HG03108 (cell line): ENCODE measurements at regions not wholly inside any gene's neighbourhood (a gene's known extent, or its start where the extent isn't known, plus 50 kb on each side); places are given as distances from the start of the nearest gene placed in this dataset.

Experiments used
- ATAC-seq: cut with Tn5 transposase; IDR thresholded peaks from one replicate; pipeline ENCODE4 v1.9.1; 2021; ENCODE audit warnings: moderate library complexity; ENCODE audit not compliant: unreplicated experiment

GRCh38 chr10:88125766-88126165 is 262.3 kb downstream of the PTEN start:
- no peak for ATAC-seq

DNA sequence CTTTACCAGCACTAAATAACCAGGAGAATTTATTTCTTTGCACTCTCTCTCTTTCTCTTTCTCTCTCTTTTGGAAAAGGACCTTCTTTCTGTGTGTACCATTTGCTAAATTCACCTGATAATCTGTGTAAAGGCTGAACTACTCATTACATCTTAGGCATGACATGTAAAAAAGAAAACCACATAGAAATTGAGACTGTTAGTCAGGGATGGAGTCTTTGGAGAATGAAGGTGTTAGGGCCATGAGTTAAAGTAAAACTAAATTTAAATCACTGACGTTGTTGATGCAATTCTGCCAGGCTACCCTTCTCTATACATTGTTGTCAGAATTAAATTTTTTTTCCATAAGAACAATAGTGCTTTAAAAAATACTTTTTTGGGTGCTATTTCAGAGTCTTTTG is 263.3 kb downstream of the PTEN start:
- no peak for ATAC-seq

GRCh38 chr10:88127269-88127668 is 263.8 kb downstream of the PTEN start:
- no peak for ATAC-seq

GRCh38 chr10:88127766-88128165 is 264.3 kb downstream of the PTEN start:
- ATAC-seq = no peak

GRCh38 chr10:88129013-88129412 is 265.6 kb downstream of the PTEN start:
- no peak for ATAC-seq

DNA sequence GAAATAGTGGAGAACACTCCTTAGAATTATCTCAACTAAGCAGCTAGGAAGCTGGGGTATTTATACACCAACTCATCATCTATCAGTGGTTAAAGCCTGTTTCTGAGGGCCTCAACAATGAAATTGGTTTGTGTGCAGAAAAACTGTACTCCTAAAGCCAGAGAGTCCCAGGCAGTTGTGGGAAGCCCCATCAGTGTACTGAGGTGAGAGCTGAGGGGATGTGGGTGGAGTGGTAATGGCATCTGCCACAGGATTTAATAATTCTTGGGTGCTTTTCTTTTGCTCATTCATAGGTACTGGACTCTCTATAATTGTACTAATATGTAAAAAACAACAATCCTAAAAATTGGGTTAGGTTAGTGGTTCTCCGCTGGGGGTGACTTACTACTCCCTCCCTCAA is 267.5 kb downstream of the PTEN start:
- no peak for ATAC-seq

GRCh38 chr10:88131511-88132139 is 268.2 kb downstream of the PTEN start:
- no peak for ATAC-seq

DNA sequence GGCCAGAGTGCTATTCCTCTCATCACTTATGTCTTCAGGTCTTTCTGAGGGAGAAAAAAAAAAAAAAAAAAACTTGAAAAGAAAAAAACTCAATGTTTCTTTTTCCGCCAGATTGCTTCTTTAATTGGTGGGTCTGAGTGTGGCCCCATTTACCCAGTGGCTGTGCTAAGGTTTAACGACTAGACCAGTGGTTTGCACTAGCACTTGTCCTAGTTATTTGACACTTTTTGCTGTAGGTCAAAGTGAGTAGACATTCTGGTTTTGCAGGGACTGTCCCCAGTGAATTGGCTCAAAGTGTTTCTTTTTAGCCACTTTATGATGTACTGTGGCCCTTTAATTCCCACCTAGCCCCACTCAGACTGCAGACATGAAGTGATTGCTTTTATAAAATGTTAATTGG is 273.3 kb downstream of the PTEN start:
- ATAC-seq = no peak

GRCh38 chr10:88138319-88138848 is 275.0 kb downstream of the PTEN start:
- ATAC-seq = peak; percentile 90

DNA sequence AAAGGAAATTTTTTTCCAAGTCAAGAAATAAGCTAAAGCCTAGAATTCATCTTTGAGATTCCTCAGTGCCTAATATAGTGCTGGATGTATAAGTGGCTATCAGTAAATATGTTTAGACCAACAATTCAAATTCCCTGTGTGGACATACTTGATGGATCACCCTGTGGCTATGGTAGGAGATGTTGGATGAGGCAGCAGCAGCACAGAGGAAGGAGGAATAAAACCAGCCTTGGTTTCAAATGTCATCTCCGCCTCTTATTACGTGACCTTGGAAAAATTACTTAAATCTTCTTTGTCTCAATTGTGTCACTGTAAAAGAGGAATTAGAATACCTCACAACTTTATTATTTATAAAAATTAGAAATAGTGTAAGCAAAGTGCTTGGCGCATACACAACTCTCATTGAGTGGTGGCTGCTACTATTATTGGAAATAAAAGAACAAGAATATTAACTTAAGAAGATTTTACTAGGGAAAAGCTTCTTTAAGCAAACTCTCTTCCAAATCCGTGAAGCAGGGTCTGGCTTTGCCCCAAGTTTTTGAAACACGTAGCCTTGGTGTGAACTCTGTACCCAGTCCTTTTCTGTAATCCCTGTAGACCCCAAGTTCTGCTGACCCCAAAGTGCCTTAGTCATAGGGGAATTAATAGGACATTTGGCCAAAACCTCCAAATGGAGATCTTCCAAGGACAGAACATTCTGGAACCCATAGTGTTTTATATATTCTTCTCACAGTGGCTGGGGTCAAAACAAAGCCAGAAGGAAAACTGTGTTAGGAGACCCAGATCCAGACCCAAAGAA is 283.8 kb downstream of the PTEN start:
- ATAC-seq = no peak

DNA sequence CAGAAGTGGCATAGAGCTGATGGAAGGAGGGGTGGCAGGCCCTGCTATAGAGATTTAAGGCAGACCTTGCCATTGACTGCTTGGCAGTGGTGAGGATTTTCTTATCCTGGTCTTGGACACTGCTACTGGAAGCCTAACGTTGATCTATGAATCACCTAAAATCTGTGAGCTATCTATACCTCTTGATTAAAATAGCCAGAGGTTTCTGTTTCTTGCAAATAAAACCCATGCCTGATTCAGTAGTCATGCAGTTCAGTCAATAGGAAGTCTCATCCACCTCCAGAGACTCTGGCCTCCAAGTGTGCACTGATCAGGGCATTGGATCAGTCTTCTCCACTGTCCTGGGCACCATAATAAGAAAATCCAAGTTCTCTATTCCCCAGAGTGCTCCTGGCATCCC is 286.5 kb downstream of the PTEN start:
- no peak for ATAC-seq

DNA sequence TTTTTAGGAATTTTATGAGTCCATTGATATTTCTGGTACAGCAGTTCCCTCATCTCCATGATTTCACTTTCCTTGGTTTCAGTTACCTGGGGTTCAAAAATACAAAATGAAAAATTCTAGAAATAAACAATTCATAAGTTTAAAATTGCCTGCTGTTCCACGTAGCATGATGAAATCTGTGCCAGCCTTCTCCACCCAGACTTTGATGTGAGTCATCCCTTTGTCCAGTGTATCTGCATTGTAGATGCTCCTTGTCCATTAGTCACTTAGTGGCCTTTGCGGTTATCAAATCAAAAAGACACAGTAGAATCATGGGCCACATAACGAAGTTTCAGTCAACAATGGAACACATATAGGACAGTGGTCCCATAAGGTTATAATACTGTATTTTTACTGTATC is 286.9 kb downstream of the PTEN start:
- no peak for ATAC-seq

DNA sequence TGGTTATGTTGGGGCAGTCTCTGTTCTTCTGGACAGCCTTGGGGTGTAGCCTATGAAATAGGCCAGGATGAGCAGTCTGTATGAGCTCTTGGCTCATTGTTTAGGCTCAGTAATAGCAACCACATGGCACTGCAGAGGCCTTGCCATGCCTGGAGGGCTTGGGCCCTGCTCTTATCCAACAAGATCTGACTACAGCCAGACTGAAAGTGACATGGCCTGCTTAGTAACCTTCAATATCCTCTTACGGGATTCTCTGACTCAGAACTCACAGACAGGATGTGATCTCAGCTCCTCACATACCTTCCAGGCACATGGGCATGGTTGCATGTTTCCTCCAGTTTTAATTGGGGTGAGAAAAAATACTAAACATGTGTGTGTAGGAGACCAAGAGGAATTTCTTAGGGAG is 289.3 kb downstream of the PTEN start:
- ATAC-seq = peak; percentile 83

DNA sequence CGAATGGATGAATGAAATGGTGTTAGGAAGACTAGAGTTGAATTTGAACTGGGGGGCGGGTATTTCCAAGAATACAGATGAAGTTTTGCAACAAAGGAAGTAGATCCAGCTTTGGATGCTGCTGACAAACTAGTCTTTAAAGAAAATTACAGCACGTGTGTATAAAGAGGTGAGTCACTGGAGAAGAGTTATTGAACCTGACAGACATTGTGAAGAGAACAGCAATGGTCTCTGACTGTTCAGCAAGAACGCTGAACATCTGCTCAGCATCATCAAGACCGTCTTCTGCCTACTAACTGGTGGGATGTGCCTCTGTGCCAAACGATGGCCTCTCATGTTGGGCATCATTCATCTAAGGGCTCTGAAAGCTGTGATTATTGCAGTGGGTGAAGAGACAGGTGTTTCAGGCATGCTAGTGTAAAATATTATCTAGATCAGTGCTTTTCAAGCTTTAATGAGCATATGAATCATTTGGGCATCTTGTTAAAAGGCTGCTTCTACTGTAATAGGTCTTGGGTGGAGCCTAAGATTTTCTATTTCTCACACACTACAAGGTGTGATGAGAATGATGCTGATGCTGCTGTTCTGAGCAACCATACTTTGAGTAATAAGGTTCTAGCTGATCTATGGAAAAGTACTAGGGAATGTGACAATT is 291.3 kb downstream of the PTEN start:
- no peak for ATAC-seq

GRCh38 chr10:88156341-88156740 is 292.9 kb downstream of the PTEN start:
- no peak for ATAC-seq

DNA sequence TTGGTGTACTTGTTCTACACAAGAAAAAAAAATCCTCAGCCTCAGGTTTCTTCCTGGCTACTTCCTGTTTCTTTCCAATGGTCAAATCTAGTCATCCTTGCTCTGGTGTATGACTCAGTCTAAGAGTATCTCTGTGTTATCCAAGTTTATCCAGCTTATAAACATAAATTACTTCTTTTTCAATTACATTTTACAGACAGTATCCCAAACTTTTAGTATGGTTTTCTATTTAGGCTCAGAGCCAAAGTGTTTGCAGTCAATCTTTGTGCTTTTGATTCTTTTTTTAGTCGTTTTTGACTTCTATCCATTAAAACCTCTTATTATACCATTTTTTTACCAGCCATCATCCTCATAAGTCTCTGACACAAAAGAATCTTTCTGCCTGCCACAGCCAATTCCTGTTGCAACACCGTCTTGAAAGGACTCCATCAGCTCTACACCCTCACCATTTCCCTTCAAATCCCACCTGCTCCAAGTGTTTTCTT is 294.6 kb downstream of the PTEN start:
- no peak for ATAC-seq

GRCh38 chr10:88158526-88159122 is 295.2 kb downstream of the PTEN start:
- no peak for ATAC-seq

DNA sequence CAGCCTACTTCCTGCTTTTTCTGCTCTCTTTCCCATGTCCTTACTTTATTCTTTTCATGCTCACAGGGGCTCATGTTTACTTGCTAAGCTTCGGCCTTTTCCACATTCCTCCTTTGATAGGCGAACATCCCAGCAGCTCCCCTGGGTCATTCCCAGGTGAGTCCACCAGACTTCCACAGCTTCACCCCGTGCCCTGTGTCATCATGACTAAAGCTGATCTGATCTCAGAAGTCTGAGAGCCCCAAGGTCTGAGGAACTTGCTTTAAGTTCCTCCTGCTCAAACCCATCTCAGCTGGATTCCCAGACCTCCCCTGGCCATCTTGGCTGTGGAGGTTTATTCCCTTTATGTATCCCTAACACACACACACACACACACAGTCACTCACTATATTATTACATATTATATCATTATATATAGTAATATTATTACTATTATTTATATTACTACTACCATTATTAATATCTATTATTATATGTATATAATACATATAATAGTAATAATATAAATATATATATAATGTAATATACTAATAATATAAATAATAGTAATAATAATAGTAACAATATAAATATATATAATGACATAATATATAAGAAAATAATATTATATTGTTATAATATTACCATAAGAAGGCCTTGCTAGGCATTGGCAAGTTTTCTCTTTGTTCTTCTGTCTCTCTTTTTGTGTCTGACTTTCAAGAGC is 295.9 kb downstream of the PTEN start:
- no peak for ATAC-seq

GRCh38 chr10:88161070-88161469 is 297.6 kb downstream of the PTEN start:
- ATAC-seq = no peak

DNA sequence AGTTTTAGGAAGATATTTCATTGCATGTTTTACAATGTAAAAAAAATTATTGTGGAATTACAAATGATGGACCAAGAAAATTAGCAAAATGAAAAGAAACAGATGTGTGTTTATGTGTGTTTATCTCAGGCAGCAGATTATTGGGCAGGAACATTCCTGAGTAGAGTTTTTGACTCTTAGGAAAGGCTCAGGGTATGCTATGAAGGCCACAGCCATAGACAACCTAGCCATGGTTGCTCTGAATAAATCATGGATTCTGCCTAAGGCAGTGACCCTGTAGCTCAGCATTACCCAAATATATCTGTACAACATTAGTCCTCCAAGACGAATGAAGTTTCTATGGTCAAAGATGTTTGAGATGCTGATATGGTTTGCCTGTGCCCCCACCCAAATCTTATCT is 298.3 kb downstream of the PTEN start:
- ATAC-seq = no peak

GRCh38 chr10:88162852-88163251 is 299.4 kb downstream of the PTEN start:
- no peak for ATAC-seq
